ENCODE measurements at regions not wholly inside any gene's neighbourhood (a gene's known extent, or its start where the extent isn't known, plus 50 kb on each side); places are given as distances from the start of the nearest gene placed in this dataset.

- no peak for TF ChIP-seq YY1 (IDR thresholded peaks at IDR 0.05; ENCODE audit: extremely low read depth, insufficient replicate concordance, low read depth, low read length)
- no peak for TF ChIP-seq EZH2 (IDR thresholded peaks at IDR 0.05)
- TF ChIP-seq POLR2A (IDR thresholded peaks at IDR 0.05; ENCODE audit: borderline replicate concordance, extremely low read depth, insufficient read depth, insufficient read length) = no peak
- no peak for TF ChIP-seq REST (IDR thresholded peaks at IDR 0.05; ENCODE audit: low read depth)
Measured at GRCh38 chr14:22390824-22391461, 198.1 kb downstream of the DAD1 start (continued).

GRCh38 chr14:22390195-22390594, 198.8 kb downstream of the DAD1 start:
- H2AFZ ChIP-seq (ENCODE audit: low read depth, low read length, poor library complexity, severe bottlenecking) = no peak overlapping the region
- CTCF ChIA-PET = interaction anchor here (1.6 to 4.0 kb wide), 4 partner anchors 15 to 169 kb away, joined by 4 to 43 read pairs (median 10); no protein-coding TSS in a partner anchor
- POLR2A ChIA-PET = no interaction called here
- peaks cover 86% of the 10 kb centered on the region for H3K27me3 ChIP-seq (ENCODE audit: insufficient read depth, low read length)
- no peaks in the 10 kb centered on the region for H3K9me3 ChIP-seq (ENCODE audit: control insufficient read depth in 1 of 2, insufficient read depth in 1 of 2, low read depth in 1 of 2, low read length in 2 of 2)
- H3K4me3 ChIP-seq (replicated peaks in 1 of 2; ENCODE audit: low read depth in 1 of 2, low read length in 2 of 2) = no peak overlapping the region
- no peaks in the 10 kb centered on the region for H4K20me1 ChIP-seq (ENCODE audit: insufficient read depth)
- no peaks in the 10 kb centered on the region for H3K4me1 ChIP-seq (ENCODE audit: control insufficient read depth in 1 of 2, insufficient read depth in 2 of 2, low read length in 2 of 2)
- no peaks in the 10 kb centered on the region for H3K79me2 ChIP-seq (ENCODE audit: insufficient read depth, low read length)
- ATAC-seq (no peak), DNase-seq (ENCODE audit: low read depth, low spot score) (no peak)
- RAD21 ChIA-PET (ENCODE audit: low non-redundant PET in 1 of 2, low total read pairs in 2 of 2, uncharacterized antibody in 2 of 2, unreplicated experiment in 2 of 2) = no interaction called here
- H3K4me2 ChIP-seq (ENCODE audit: low read length) = no peak overlapping the region
- H3K36me3 ChIP-seq (ENCODE audit: control insufficient read depth in 1 of 2, insufficient read depth in 2 of 2, low read length in 2 of 2) = no peaks in the 10 kb centered on the region
- H3K27ac ChIP-seq (ENCODE audit: low read depth, low read length) = no peak overlapping the region
- no TSS peak for BruUV-seq (replicated peaks)
- H3K9me2 ChIP-seq (ENCODE audit: insufficient read depth) = no peaks in the 10 kb centered on the region
- H3K9ac ChIP-seq (ENCODE audit: low read length) = no peak overlapping the region
- intact Hi-C loops (cut with micrococcal nuclease) = loop anchor here (5.0 kb wide), 2 partner anchors 42 to 262 kb away; no protein-coding TSS in a partner anchor
- TF ChIP-seq ZBTB33 (IDR thresholded peaks at IDR 0.05; ENCODE audit: extremely low read depth, insufficient replicate concordance, low read length) (no peak), ZNF274 (IDR thresholded peaks at IDR 0.05; ENCODE audit: low read depth, low read length) (no peak), TCF7L2 (IDR thresholded peaks at IDR 0.05; ENCODE audit: borderline replicate concordance, extremely low read depth, insufficient read depth, insufficient read length) (no peak), ATF3 (IDR thresholded peaks at IDR 0.05) (no peak), SRF (IDR thresholded peaks at IDR 0.05; ENCODE audit: low read depth) (no peak), SP1 (IDR thresholded peaks at IDR 0.05; ENCODE audit: low read depth) (no peak), CTCF (IDR thresholded peaks at IDR 0.05 in 2 of 3, conservative IDR thresholded peaks at IDR 0.05 in 1 of 3; ENCODE audit: borderline replicate concordance in 1 of 3, insufficient read depth in 1 of 3, low read depth in 2 of 3, low read length in 2 of 3) (no peak), POLR2AphosphoS5 (IDR thresholded peaks at IDR 0.05; ENCODE audit: low read depth, low read length) (no peak), EGR1 (IDR thresholded peaks at IDR 0.05; ENCODE audit: low read depth) (no peak), ZFX (IDR thresholded peaks at IDR 0.05) (no peak), RAD21 (IDR thresholded peaks at IDR 0.05; ENCODE audit: low read depth) (no peak), EZH2 (IDR thresholded peaks at IDR 0.05) (no peak), ELF1 (IDR thresholded peaks at IDR 0.05; ENCODE audit: borderline replicate concordance, low read depth) (no peak), EZH2phosphoT487 (IDR thresholded peaks at IDR 0.05; ENCODE audit: borderline replicate concordance) (no peak), FOSL1 (IDR thresholded peaks at IDR 0.05; ENCODE audit: low read depth) (no peak)
